Epithelial cell of esophagus (primary cell): ENCODE measurements at regions not wholly inside any gene's neighbourhood (a gene's known extent, or its start where the extent isn't known, plus 50 kb on each side); places are given as distances from the start of the nearest gene placed in this dataset.
A peak's percentile ranks its signal among the peaks of the same experiment; 100 is the strongest.
"Not testable (repeated sequence)": the region's sequence is repeated elsewhere in the genome, so short reads cannot be mapped to it uniquely, and the experiment has no call there.

ENCODE experiments used
- DNase-seq: peaks from one replicate; pipeline ENCODE4 v3.0.0; 2010; ENCODE audit warnings: low read depth
- H3K4me3 ChIP-seq: 2 replicates; pipeline ENCODE4 v1.5.1; 2011; ENCODE audit warnings: mild to moderate bottlenecking, low read length, control low read depth
- TF ChIP-seq, protein P1 (sequence below): IDR thresholded peaks from 2 replicates; pipeline ENCODE4 v1.5.1; 2011; ENCODE audit warnings: low read depth, mild to moderate bottlenecking, low read length, control low read depth, inconsistent platforms; ENCODE audit not compliant: insufficient read depth; ENCODE audit errors: missing control alignments

GRCh38 chr7:142586611-142587010 is 162.7 kb upstream of the PRSS1 start:
- TF ChIP-seq, protein P1, sequence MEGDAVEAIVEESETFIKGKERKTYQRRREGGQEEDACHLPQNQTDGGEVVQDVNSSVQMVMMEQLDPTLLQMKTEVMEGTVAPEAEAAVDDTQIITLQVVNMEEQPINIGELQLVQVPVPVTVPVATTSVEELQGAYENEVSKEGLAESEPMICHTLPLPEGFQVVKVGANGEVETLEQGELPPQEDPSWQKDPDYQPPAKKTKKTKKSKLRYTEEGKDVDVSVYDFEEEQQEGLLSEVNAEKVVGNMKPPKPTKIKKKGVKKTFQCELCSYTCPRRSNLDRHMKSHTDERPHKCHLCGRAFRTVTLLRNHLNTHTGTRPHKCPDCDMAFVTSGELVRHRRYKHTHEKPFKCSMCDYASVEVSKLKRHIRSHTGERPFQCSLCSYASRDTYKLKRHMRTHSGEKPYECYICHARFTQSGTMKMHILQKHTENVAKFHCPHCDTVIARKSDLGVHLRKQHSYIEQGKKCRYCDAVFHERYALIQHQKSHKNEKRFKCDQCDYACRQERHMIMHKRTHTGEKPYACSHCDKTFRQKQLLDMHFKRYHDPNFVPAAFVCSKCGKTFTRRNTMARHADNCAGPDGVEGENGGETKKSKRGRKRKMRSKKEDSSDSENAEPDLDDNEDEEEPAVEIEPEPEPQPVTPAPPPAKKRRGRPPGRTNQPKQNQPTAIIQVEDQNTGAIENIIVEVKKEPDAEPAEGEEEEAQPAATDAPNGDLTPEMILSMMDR, result no peak
- no peak overlapping the region for H3K4me3 ChIP-seq
- no peak for DNase-seq

GRCh38 chr7:142585425-142585824 is 163.8 kb upstream of the PRSS1 start:
- TF ChIP-seq, protein P1, result no peak
- H3K4me3 ChIP-seq, result no peak overlapping the region
- no peak for DNase-seq

GRCh38 chr7:142584765-142585164 is 164.5 kb upstream of the PRSS1 start:
- no peak overlapping the region for H3K4me3 ChIP-seq
- DNase-seq, result no peak
- TF ChIP-seq, protein P1, result no peak

GRCh38 chr7:142583446-142583845 is 165.8 kb upstream of the PRSS1 start:
- no peak overlapping the region for H3K4me3 ChIP-seq
- peak; percentile 96 for DNase-seq
- TF ChIP-seq, protein P1, result no peak

GRCh38 chr7:142582351-142582750 is 166.9 kb upstream of the PRSS1 start:
- TF ChIP-seq, protein P1, result no peak
- DNase-seq, result no peak
- H3K4me3 ChIP-seq, result no peak overlapping the region

DNA sequence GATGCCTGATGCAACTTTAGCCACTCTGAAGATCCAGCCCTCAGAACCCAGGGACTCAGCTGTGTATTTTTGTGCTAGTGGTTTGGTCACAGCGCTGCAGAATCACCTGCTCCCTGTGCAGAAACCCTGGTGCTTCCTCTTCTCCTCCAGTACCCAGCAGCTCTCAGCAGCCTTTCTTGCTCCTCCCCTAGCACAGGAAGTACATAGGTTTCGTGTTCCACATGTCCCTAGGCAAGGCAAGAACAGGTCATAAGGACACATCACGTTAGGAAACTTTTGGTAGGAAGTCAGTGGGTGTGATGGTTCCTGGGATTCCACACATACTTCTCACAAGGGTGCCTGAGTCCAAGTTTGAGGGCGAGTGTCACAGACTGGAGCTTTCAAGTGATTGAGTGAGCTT is 167.9 kb upstream of the PRSS1 start:
- no peak overlapping the region for H3K4me3 ChIP-seq
- DNase-seq, result peak; percentile 70
- TF ChIP-seq, protein P1, result no peak

DNA sequence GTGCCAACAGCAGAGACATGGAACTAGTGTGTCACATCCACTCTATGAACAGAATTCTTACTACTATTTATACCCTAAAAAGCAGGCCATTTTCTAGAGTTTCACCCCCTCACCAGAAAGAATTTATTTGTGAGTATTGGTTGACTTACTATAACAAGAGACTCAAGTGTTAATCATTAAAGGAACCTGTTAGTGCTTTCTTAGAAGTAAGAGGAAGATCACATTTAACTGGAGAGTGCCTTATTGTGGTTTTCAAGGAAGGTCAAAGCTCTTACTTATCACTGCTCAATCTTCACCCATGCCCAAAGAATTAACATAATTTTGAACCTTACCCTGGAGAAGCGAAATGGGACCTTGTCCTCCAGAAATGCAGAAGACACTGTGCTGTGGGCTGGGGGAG is 169.3 kb upstream of the PRSS1 start:
- TF ChIP-seq, protein P1, result no peak
- DNase-seq, result no peak
- no peak overlapping the region for H3K4me3 ChIP-seq

DNA sequence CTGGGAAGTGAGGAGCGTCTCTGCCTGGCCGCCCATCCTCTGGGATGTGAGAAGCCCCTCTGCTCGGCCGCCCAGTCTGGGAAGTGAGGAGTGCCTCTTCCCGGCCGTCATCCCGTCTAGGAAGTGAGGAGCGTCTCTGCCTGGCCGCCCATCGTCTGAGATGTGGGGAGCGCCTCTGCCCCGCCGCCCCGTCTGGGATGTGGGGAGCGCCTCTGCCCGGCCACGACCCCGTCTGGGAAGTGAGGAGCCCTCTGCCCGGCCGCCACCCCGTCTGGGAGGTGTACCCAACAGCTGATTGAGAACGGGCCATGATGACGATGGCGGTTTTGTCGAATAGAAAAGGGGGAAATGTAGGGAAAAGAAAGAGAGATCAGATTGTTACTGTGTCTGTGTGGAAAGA is 173.9 kb upstream of the PRSS1 start:
- not testable (repeated sequence) for DNase-seq, H3K4me3 ChIP-seq
